T-helper 1 cell treated with Interleukin-12 subunit alpha and Interleukin-12 subunit beta and Interleukin-4 antibody, amounts not matched to agents 30 μg/mL and 1 μg/mL, for 36 hours (primary cell): ENCODE measurements at regions not wholly inside any gene's neighbourhood (a gene's known extent, or its start where the extent isn't known, plus 50 kb on each side); places are given as distances from the start of the nearest gene placed in this dataset.

Experiments used
- H3K27ac Mint-ChIP-seq: one replicate; pipeline ENCODE4 v1.8.0; 2021; ENCODE audit warnings: mild to moderate bottlenecking, mixed read lengths
- H3K27me3 Mint-ChIP-seq: one replicate; pipeline ENCODE4 v1.8.0; 2021; ENCODE audit warnings: low read depth, mixed read lengths
- H3K36me3 Mint-ChIP-seq: one replicate; pipeline ENCODE4 v1.8.0; 2021; ENCODE audit warnings: low read depth, mixed read lengths
- H3K4me1 Mint-ChIP-seq: one replicate; pipeline ENCODE4 v1.8.0; 2021; ENCODE audit warnings: low read depth, mixed read lengths
- H3K4me3 Mint-ChIP-seq: one replicate; pipeline ENCODE4 v1.8.0; 2021; ENCODE audit warnings: mild to moderate bottlenecking, moderate library complexity, mixed read lengths
- H3K9me3 Mint-ChIP-seq: one replicate; pipeline ENCODE4 v1.8.0; 2021; ENCODE audit warnings: mixed read lengths

DNA sequence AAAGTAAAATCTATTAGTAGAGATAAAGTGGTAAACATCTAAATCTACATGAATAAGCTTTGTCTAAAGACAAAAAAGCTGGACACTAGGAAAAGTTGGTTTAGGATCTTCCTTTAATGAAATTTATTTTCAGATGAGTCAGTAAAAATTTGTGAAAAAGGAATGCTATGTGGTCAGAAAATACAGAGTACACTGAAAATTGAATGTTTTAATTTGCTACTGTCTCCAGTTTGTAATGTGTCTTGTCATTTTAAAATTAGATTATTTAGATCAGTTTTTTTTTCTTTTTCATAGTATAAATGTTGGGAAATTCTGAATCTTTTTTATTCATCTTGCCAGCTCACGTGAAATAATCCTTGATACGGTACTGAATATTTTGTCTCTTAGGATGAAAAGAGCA lies 56.9 kb downstream of the SLITRK6 start:
- Mint-ChIP-seq H3K27ac (no peak overlapping the region), H3K36me3 (no peaks in the 10 kb centered on the region), H3K9me3 (no peaks in the 10 kb centered on the region), H3K4me1 (no peaks in the 10 kb centered on the region), H3K4me3 (no peak overlapping the region), H3K27me3 (no peaks in the 10 kb centered on the region)

DNA sequence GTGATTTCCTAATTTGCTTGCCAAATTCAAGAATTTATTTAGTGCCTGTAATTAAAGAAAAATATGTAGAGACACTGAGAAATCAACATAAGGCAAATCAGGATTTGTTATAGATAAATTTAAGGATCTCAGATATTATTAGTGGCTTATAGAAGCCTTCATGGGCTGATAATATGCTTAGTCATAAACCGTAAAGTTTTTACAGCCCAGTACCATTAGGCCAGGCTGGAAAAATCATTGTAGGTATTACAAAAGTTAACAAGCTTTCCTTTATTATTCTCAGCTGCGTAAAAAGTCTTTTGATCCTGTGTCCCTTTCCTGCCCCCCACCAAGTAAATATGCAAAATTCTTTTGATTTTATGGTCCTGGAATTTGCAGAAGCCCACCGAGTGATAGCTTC lies 58.2 kb downstream of the SLITRK6 start:
- H3K4me3 Mint-ChIP-seq, result no peak overlapping the region
- H3K9me3 Mint-ChIP-seq, result no peaks in the 10 kb centered on the region
- no peaks in the 10 kb centered on the region for H3K27me3 Mint-ChIP-seq
- no peak overlapping the region for H3K27ac Mint-ChIP-seq
- no peaks in the 10 kb centered on the region for H3K4me1 Mint-ChIP-seq
- H3K36me3 Mint-ChIP-seq, result no peaks in the 10 kb centered on the region

DNA sequence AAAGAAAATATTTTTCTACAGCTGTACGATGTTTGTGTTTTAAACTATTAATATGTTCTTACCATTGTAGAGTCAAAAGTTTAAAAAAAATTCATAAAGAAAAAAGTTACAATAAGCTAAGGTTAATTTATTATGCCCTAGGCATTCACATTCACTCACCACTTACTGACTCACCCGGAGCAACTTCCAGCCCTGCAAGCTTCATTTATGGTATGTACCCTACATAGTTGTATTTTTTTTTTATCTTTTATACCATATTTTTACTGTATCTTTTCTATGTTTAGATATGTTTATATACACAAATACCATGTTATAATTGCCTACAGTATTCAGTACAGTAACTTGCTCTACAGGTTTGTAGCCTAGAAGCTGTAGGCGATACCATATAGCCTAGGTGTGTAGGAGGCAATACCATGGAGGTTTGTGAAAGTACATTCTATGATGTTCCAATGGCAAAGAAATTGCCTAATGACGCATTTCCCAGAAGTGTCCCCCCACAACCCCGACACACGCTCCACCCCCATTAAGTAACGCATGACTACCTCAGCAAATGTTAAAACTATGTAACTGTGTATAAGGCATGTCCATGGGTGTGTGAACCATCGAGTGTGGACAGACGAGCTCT lies 60.4 kb downstream of the SLITRK6 start:
- H3K27me3 Mint-ChIP-seq, result no peaks in the 10 kb centered on the region
- H3K4me1 Mint-ChIP-seq, result no peaks in the 10 kb centered on the region
- no peaks in the 10 kb centered on the region for H3K36me3 Mint-ChIP-seq

DNA sequence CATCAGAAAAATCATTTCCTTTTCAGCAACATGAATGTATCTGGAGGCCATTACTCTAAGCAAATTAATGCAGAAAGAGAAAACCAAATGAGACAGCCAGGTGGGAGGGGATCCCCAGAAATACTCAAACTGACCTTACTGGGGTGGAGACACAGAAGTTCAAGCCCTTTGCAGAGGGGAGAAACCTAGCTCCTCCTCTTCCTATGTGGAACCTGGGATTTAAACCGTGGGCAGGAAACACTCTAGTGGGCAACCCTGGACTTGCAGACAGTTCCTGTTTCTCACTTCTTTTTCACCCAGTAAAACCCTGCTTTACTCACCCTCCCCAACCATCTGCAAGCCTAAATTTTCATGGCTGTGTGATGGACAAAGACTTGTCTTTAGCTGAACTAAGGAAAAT lies 61.3 kb downstream of the SLITRK6 start:
- no peak overlapping the region for H3K27ac Mint-ChIP-seq
- H3K4me3 Mint-ChIP-seq, result no peak overlapping the region
- no peaks in the 10 kb centered on the region for H3K36me3 Mint-ChIP-seq

More for the DNA sequence above, 60.4 kb downstream of the SLITRK6 start:
- Mint-ChIP-seq H3K4me3 (no peak overlapping the region), H3K27ac (no peak overlapping the region), H3K9me3 (no peaks in the 10 kb centered on the region)

DNA sequence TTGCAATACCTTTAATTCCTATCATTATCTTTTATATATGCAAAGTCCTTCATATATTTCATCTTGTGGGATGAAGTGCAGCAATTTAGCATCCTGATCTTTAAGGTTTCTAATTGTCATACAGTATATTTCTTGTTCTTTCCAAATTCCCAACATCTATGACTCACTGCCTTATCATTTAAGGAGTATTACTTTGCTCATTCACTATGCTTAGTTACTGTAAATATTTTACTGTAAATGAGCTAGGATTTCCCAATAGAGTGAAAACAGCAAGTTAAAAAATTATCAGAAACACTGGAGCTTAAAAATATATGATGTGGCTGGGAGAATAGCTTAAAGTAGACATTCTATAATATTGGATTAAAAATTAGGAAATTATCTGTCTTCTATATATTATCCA lies 69.9 kb downstream of the SLITRK6 start:
- no peak overlapping the region for H3K27ac Mint-ChIP-seq
- H3K36me3 Mint-ChIP-seq, result no peaks in the 10 kb centered on the region

More for the DNA sequence above, 61.3 kb downstream of the SLITRK6 start:
- H3K9me3 Mint-ChIP-seq, result no peaks in the 10 kb centered on the region
- no peaks in the 10 kb centered on the region for H3K4me1 Mint-ChIP-seq
- no peaks in the 10 kb centered on the region for H3K27me3 Mint-ChIP-seq

DNA sequence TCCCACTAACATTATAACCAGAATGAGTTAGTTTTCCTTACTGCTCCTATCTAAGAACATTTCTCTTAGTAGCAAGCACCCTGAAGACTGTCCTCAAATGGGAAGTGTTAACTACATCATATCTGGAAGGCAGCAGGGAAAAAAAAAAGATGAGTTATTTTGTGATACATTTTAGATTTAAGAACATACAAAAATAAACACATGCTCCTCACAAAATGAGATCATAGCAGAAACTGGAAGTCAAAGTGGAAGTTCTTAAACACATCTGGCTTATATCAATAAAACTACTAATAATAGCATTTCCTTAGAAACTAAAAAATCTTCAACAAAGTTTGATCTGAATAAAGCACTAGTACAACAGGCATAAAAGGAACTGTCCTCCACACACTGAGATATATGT lies 70.4 kb downstream of the SLITRK6 start:
- Mint-ChIP-seq H3K4me1 (no peaks in the 10 kb centered on the region), H3K27me3 (no peaks in the 10 kb centered on the region), H3K9me3 (no peaks in the 10 kb centered on the region), H3K27ac (no peak overlapping the region), H3K4me3 (no peak overlapping the region), H3K36me3 (no peaks in the 10 kb centered on the region)

More for the DNA sequence above, 69.9 kb downstream of the SLITRK6 start:
- Mint-ChIP-seq H3K4me3 (no peak overlapping the region), H3K9me3 (no peaks in the 10 kb centered on the region), H3K4me1 (no peaks in the 10 kb centered on the region), H3K27me3 (no peaks in the 10 kb centered on the region)

DNA sequence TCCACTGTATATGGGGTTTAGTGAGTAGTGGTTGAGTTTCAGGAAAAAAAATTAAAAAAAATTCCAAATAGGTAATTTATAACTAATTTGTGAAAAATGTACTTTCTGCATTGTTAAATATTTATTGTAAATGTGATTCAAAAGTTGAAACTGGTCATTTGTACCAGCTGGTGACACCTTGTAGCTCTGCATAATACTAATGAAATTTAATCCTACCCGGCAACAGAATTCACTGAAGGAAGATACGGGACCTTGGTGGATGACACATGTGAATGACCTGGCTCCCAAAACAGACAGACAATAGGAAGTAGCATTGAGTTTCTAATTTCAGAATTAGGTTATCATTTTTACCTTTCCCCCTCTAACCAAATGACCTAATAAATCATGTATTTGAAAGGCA lies 73.8 kb downstream of the SLITRK6 start:
- Mint-ChIP-seq H3K27ac (no peak overlapping the region), H3K36me3 (no peaks in the 10 kb centered on the region)

DNA sequence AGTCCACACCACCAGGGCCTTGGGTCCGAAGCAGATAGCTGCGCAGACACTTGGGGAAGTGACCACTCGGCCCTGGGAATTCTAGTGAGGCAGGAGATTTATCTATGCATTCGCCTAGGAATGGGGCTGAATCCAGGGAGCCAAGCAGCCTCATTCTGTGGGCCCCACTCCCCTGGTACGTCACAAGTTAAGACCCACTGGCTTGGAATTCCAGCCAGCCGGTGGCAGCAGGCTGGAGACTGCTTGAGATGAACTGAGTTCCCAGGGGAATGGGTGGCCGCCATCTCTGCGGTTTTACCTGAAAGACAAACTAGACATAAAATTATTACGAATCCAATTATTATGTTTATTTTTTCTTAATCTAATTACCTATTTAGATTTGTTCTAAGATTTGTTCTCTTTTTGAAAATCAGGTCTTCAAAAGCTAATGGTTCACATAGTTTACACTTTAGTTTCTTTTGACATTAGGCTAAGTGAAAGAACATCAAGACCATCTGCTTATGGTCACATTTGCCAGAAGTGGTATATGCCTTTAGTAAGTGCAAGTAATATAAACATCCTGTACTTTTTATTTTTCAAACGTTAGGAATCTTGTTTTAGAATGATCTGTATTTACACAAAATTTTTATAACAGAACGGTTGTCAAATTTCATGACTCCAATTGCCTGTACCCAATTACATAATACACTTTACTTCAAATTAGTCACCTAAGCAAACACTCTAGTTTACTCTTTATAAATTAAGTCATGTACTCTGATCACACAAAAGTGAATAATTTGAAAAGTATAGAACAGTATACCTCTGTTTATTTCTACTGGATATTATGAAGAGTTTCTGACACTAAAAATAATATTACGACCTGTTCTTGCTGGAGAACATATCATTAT lies 74.4 kb downstream of the SLITRK6 start:
- H3K27me3 Mint-ChIP-seq, result no peaks in the 10 kb centered on the region
- no peaks in the 10 kb centered on the region for H3K4me1 Mint-ChIP-seq
- no peak overlapping the region for H3K27ac Mint-ChIP-seq
- no peak overlapping the region for H3K4me3 Mint-ChIP-seq
- no peaks in the 10 kb centered on the region for H3K9me3 Mint-ChIP-seq
- no peaks in the 10 kb centered on the region for H3K36me3 Mint-ChIP-seq

More for the DNA sequence above, 73.8 kb downstream of the SLITRK6 start:
- no peaks in the 10 kb centered on the region for H3K9me3 Mint-ChIP-seq
- H3K4me3 Mint-ChIP-seq, result no peak overlapping the region
- no peaks in the 10 kb centered on the region for H3K4me1 Mint-ChIP-seq
- H3K27me3 Mint-ChIP-seq, result no peaks in the 10 kb centered on the region

DNA sequence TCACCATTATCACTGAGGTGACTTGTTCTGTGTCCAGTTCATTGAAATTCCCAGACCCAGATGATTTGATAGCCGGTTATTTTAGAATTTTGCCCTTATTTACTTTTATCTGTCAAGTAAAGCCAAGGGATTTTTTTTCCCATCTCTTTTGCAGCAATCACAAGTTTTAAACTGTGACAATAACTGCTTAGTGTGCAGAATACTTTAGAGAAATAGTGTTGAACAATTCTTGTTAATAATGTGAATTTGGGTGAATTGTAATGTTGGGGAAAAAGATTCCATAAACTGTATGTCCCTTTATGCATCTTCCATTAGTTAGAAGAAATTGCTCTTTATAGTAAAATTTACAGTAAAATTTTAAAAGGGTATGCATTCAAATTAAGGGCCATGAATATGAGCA lies 79.5 kb downstream of the SLITRK6 start:
- no peaks in the 10 kb centered on the region for H3K9me3 Mint-ChIP-seq
- no peaks in the 10 kb centered on the region for H3K36me3 Mint-ChIP-seq
- H3K27ac Mint-ChIP-seq, result no peak overlapping the region
- H3K4me1 Mint-ChIP-seq, result no peaks in the 10 kb centered on the region
- no peak overlapping the region for H3K4me3 Mint-ChIP-seq
- H3K27me3 Mint-ChIP-seq, result no peaks in the 10 kb centered on the region

DNA sequence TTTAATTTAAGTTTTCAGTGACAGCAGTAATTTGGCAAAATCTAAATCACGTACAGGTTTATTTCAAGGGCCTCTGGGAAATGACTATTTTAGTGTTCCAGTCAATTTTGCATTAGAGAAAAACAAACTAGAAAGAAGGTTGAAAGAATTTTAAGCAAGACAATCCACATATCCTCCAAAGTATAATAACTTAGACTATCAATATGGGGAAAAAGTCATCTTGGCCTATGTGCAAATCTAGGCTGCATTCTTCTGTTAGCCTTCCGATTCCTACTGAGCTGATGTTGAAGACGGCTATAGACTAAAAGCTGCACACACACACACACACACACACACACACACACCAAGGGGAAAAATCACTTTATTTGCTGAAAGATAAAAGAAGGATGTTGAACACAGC lies 81.3 kb downstream of the SLITRK6 start:
- Mint-ChIP-seq H3K4me1 (no peaks in the 10 kb centered on the region), H3K9me3 (no peaks in the 10 kb centered on the region), H3K27ac (no peak overlapping the region), H3K36me3 (no peaks in the 10 kb centered on the region), H3K27me3 (no peaks in the 10 kb centered on the region), H3K4me3 (no peak overlapping the region)

DNA sequence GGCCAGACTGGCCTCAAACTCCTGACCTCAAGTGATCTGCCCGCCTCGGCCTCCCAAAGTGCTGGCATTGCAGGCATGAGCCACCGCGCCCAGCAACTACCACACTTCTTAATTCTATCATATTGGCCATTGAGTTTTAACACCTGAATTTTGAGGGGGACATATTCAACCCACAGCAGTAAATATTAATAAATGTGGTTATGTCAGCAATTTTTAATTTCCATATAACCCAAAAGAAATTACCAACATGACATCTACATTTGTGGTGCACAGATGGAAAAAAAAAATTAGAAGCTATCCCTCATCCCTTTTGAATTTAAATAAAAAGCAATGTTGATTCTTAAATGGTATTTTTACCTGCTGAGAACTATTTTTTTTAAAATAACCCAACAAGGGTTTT lies 88.7 kb downstream of the SLITRK6 start:
- Mint-ChIP-seq H3K27me3 (no peaks in the 10 kb centered on the region), H3K27ac (no peak overlapping the region), H3K36me3 (no peaks in the 10 kb centered on the region), H3K4me3 (no peak overlapping the region), H3K9me3 (peaks cover 3% of the 10 kb centered on the region), H3K4me1 (no peaks in the 10 kb centered on the region)

DNA sequence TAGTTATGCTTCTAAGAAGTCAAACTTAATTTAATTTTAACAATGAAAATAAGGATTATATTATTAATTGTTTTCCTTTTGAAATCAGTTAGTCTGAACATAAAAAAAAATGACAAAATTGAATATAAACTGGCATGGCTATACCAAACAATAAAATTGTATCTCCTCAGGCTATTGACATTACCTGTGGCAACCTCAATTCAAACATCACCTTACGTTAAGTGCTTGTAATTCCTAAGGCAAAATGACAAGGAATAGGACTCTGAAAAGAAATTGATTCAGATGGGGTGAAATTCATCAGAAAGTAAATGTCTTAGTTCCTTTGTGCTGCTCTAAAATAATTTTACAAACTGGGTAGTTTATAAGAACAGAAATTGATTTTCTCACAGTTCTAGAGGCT lies 89.5 kb downstream of the SLITRK6 start:
- Mint-ChIP-seq H3K4me1 (no peaks in the 10 kb centered on the region), H3K27ac (no peak overlapping the region), H3K36me3 (no peaks in the 10 kb centered on the region), H3K4me3 (no peak overlapping the region), H3K27me3 (no peaks in the 10 kb centered on the region), H3K9me3 (peaks cover 3% of the 10 kb centered on the region)

DNA sequence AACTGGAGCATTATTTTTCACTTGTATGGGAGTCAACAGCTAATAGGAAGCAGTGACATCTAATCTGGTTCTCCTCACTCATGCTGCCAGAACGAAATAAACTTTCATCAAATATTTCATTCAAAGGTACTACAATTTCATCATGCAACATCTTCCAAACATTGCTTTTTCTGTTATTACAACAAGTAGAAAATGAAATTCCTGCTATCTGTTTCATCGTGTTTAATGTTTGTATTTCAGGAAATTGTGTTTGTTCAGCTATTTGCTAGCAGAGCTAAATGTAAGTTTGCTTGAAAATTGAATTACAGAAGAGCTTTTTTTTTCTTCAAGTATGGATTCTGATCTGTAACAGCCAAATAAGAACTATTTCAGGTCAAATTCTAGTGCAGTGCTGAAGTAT lies 90.1 kb downstream of the SLITRK6 start:
- Mint-ChIP-seq H3K36me3 (no peaks in the 10 kb centered on the region), H3K27ac (no peak overlapping the region), H3K9me3 (peaks cover 3% of the 10 kb centered on the region), H3K4me1 (no peaks in the 10 kb centered on the region), H3K4me3 (no peak overlapping the region), H3K27me3 (no peaks in the 10 kb centered on the region)

DNA sequence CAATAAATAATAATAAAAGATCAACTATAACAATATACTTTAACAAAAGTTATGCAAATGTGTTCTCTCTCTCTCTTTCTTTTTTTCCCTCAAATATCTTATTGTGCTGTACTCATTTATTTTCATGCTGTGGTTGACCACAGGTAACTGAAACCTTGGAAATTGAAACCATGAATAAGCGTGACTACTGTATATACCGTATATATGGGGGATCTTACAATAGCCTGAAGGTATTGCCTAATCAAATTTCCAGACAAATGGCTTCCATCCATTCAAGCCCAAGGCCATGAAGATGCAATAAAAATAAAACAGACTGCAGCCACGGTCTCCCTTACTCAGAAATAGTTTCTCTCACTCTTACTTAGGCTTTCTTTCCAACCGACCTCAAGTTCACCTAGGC lies 98.3 kb downstream of the SLITRK6 start:
- H3K4me3 Mint-ChIP-seq, result no peak overlapping the region
- no peaks in the 10 kb centered on the region for H3K36me3 Mint-ChIP-seq
- no peaks in the 10 kb centered on the region for H3K4me1 Mint-ChIP-seq
- H3K27ac Mint-ChIP-seq, result no peak overlapping the region
- peaks cover 30% of the 10 kb centered on the region for H3K9me3 Mint-ChIP-seq
- no peaks in the 10 kb centered on the region for H3K27me3 Mint-ChIP-seq

DNA sequence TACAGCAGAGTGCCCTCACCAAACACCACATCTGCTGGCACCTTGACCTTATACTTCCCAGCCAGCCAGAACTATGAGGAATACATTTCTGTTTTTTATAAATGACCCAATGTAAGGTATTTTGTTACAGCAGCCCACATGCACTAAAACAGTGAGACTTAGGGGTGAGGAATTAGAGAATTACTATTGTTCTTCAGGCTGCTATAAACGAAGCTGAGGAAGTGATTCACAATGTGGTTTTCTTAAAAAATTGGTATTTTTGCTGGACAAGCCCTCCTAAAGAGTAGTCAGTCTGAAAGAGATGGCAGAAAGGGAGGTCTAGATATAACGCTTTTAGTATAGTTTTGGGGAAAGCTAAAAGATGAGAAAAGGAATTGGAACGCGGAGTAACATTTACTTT lies 101.0 kb downstream of the SLITRK6 start:
- H3K27me3 Mint-ChIP-seq, result no peaks in the 10 kb centered on the region
- H3K27ac Mint-ChIP-seq, result no peak overlapping the region
- no peak overlapping the region for H3K4me3 Mint-ChIP-seq
- H3K4me1 Mint-ChIP-seq, result no peaks in the 10 kb centered on the region
- no peaks in the 10 kb centered on the region for H3K36me3 Mint-ChIP-seq
- peaks cover 27% of the 10 kb centered on the region for H3K9me3 Mint-ChIP-seq
